ENCODE measurements at regions not wholly inside any gene's neighbourhood (a gene's known extent, or its start where the extent isn't known, plus 50 kb on each side); places are given as distances from the start of the nearest gene placed in this dataset.

GRCh38 chr11:25980091-25980490 is 351.8 kb upstream of the ANO3 start:
- in situ Hi-C loops (cut with HindIII; ENCODE audit: low sequenced_read_pairs) = no loop called here
- no peak for TF ChIP-seq CTCF (IDR thresholded peaks at IDR 0.05; ENCODE audit: low read depth, low read length, missing control alignments)
- H3K4me3 ChIP-seq (ENCODE audit: low read depth, low read length) = no peak overlapping the region
- no peak for DNase-seq (ENCODE audit: low read depth)

- no peak overlapping the region for H3K4me3 ChIP-seq (ENCODE audit: low read depth, low read length)
- in situ Hi-C loops (cut with HindIII; ENCODE audit: low sequenced_read_pairs) = no loop called here
- peak; percentile 55 for DNase-seq (ENCODE audit: low read depth)
- TF ChIP-seq CTCF (IDR thresholded peaks at IDR 0.05; ENCODE audit: low read depth, low read length, missing control alignments) = peak; percentile 56
These were observed 349.9 kb upstream of the ANO3 start for GRCh38 chr11:25981998-25982397.

- TF ChIP-seq CTCF (IDR thresholded peaks at IDR 0.05; ENCODE audit: low read depth, low read length, missing control alignments) = no peak
- H3K4me3 ChIP-seq (ENCODE audit: low read depth, low read length) = no peak overlapping the region
- DNase-seq (ENCODE audit: low read depth) = no peak
- in situ Hi-C loops (cut with HindIII; ENCODE audit: low sequenced_read_pairs) = no loop called here
These were observed 348.6 kb upstream of the ANO3 start for GRCh38 chr11:25983280-25983679.

GRCh38 chr11:25988178-25988577 is 343.8 kb upstream of the ANO3 start:
- TF ChIP-seq CTCF (IDR thresholded peaks at IDR 0.05; ENCODE audit: low read depth, low read length, missing control alignments) = no peak
- DNase-seq (ENCODE audit: low read depth) = no peak
- H3K4me3 ChIP-seq (ENCODE audit: low read depth, low read length) = no peak overlapping the region
- in situ Hi-C loops (cut with HindIII; ENCODE audit: low sequenced_read_pairs) = no loop called here

- no peak for DNase-seq (ENCODE audit: low read depth)
- TF ChIP-seq CTCF (IDR thresholded peaks at IDR 0.05; ENCODE audit: low read depth, low read length, missing control alignments) = no peak
- in situ Hi-C loops (cut with HindIII; ENCODE audit: low sequenced_read_pairs) = no loop called here
- H3K4me3 ChIP-seq (ENCODE audit: low read depth, low read length) = no peak overlapping the region
These were observed 341.5 kb upstream of the ANO3 start for GRCh38 chr11:25990406-25990805.

GRCh38 chr11:25991476-25991875 is 340.5 kb upstream of the ANO3 start:
- H3K4me3 ChIP-seq (ENCODE audit: low read depth, low read length) = no peak overlapping the region
- in situ Hi-C loops (cut with HindIII; ENCODE audit: low sequenced_read_pairs) = no loop called here
- TF ChIP-seq CTCF (IDR thresholded peaks at IDR 0.05; ENCODE audit: low read depth, low read length, missing control alignments) = no peak
- no peak for DNase-seq (ENCODE audit: low read depth)

GRCh38 chr11:25992294-25992693 is 339.6 kb upstream of the ANO3 start:
- no peak for TF ChIP-seq CTCF (IDR thresholded peaks at IDR 0.05; ENCODE audit: low read depth, low read length, missing control alignments)
- DNase-seq (ENCODE audit: low read depth) = peak; percentile 9
- no peak overlapping the region for H3K4me3 ChIP-seq (ENCODE audit: low read depth, low read length)
- in situ Hi-C loops (cut with HindIII; ENCODE audit: low sequenced_read_pairs) = no loop called here
